ENCODE measurements at regions not wholly inside any gene's neighbourhood (a gene's known extent, or its start where the extent isn't known, plus 50 kb on each side); places are given as distances from the start of the nearest gene placed in this dataset.
"Not testable (repeated sequence)": the region's sequence is repeated elsewhere in the genome, so short reads cannot be mapped to it uniquely, and the experiment has no call there.

GRCh38 chr7:86058649-86059048 lies 585.1 kb upstream of the GRM3 start:
- ATAC-seq (no peak), DNase-seq (no peak)
- Histone ChIP-seq H3K36me3 (ENCODE audit: low read depth) (no peaks in the 10 kb centered on the region), H3K4me1 (ENCODE audit: low read depth) (no peaks in the 10 kb centered on the region), H3K9me3 (peaks cover 55% of the 10 kb centered on the region), H3K4me3 (no peak overlapping the region)
- intact Hi-C loops (cut with DNase I, micrococcal nuclease) = no loop called here
- TF ChIP-seq, protein P1, sequence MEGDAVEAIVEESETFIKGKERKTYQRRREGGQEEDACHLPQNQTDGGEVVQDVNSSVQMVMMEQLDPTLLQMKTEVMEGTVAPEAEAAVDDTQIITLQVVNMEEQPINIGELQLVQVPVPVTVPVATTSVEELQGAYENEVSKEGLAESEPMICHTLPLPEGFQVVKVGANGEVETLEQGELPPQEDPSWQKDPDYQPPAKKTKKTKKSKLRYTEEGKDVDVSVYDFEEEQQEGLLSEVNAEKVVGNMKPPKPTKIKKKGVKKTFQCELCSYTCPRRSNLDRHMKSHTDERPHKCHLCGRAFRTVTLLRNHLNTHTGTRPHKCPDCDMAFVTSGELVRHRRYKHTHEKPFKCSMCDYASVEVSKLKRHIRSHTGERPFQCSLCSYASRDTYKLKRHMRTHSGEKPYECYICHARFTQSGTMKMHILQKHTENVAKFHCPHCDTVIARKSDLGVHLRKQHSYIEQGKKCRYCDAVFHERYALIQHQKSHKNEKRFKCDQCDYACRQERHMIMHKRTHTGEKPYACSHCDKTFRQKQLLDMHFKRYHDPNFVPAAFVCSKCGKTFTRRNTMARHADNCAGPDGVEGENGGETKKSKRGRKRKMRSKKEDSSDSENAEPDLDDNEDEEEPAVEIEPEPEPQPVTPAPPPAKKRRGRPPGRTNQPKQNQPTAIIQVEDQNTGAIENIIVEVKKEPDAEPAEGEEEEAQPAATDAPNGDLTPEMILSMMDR (IDR thresholded peaks at IDR 0.05) = no peak

DNA sequence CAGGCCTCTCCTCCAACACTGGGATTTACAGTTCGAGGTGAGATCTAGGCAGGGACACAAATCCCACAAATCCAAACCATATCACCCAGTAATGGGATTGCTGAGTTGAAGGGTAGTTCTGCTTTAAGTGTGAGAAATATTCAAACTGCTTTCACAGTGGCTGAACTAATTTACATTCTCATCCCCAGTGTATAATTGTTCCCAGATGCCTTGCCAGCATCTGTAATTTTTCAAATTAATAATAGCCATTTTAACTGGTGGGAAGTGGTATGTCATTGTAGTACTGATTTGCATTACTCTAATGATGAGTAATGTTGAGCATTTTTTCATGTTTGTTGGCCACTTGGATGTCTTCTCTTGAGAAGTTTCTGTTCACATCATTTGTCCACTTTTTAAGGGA lies 592.8 kb upstream of the GRM3 start:
- DNase-seq = no peak
- Histone ChIP-seq H3K36me3 (ENCODE audit: low read depth) (no peaks in the 10 kb centered on the region), H3K9me3 (peaks cover 4% of the 10 kb centered on the region), H3K4me1 (ENCODE audit: low read depth) (no peaks in the 10 kb centered on the region), H3K4me3 (no peak overlapping the region)
- no peak for ATAC-seq
- intact Hi-C loops (cut with DNase I, micrococcal nuclease) = no loop called here
- TF ChIP-seq, protein P1 (IDR thresholded peaks at IDR 0.05) = no peak

DNA sequence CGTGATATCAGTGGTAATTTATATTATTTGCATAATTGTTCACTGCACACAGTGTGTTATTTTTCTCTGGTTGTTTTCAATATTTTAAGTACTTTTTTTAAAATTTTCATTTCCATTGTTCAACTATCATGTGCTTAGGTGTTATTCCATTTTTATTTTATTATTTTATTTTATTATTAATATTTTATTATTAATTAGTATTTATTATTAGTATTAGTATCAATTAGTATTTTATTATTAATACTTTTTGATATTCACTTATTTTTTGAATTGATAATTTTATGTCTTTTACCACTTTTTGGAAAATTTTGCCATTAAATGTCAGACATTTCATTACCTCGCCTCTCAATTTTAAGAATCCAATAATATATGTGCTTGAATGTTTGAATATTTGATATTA lies 593.8 kb upstream of the GRM3 start:
- DNase-seq = no peak
- Histone ChIP-seq H3K9me3 (peaks cover 2% of the 10 kb centered on the region), H3K4me3 (no peak overlapping the region), H3K36me3 (ENCODE audit: low read depth) (no peaks in the 10 kb centered on the region), H3K4me1 (ENCODE audit: low read depth) (no peaks in the 10 kb centered on the region)
- TF ChIP-seq, protein P1 (IDR thresholded peaks at IDR 0.05) = no peak
- no peak for ATAC-seq
- intact Hi-C loops (cut with DNase I, micrococcal nuclease) = no loop called here

- H3K9me3 ChIP-seq; ATAC-seq; DNase-seq; H3K4me1 ChIP-seq (ENCODE audit: low read depth); H3K4me3 ChIP-seq; H3K36me3 ChIP-seq (ENCODE audit: low read depth); intact Hi-C loops (cut with DNase I, micrococcal nuclease): not testable (repeated sequence)
Observed at GRCh38 chr7:86045197-86045596, 598.5 kb upstream of the GRM3 start.

DNA sequence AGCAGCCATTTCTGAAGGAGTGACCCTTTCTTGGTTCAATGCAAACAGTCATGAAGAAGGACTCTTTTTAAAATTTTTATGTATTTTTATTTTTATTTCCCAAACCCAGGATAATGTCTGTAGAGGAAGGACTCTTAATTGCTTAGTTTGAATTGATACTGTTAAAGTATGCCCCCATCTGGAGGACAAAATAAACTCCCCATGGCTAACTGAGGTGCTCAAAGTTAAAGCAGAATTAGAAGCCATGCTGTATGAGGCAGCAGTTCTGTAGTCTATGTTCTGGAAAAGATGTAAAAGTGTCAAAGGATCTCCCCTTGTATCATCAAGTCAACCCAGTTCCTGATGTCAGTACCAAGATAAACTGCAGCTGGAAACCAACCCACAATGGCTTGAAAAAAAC lies 617.9 kb upstream of the GRM3 start:
- H3K36me3 ChIP-seq (ENCODE audit: low read depth) = no peaks in the 10 kb centered on the region
- H3K4me1 ChIP-seq (ENCODE audit: low read depth) = no peaks in the 10 kb centered on the region
- DNase-seq (no peak), ATAC-seq (no peak)
- H3K9me3 ChIP-seq = no peaks in the 10 kb centered on the region
- TF ChIP-seq, protein P1 (IDR thresholded peaks at IDR 0.05) = no peak
- intact Hi-C loops (cut with DNase I, micrococcal nuclease) = no loop called here
- no peak overlapping the region for H3K4me3 ChIP-seq

DNA sequence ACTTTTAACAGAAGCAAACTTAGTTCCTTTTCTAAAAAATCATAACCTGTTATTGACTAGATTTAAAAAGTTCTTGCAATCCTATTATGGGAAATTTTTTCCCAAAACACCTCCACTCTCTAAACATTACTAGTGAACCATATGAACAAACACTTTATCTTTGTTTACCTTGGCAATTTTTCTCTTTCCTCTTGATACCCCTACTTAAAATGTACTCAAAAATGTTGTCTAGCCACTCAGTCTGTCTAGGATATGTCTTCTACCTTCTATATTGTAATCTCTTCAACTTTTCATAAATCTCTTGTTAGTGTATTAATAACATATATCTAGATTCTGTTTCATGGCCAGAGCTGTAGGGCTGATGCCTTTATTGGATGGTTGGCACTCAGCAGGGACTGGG lies 630.0 kb upstream of the GRM3 start:
- Histone ChIP-seq H3K9me3 (no peaks in the 10 kb centered on the region), H3K4me1 (ENCODE audit: low read depth) (no peaks in the 10 kb centered on the region), H3K36me3 (ENCODE audit: low read depth) (no peaks in the 10 kb centered on the region), H3K4me3 (no peak overlapping the region)
- intact Hi-C loops (cut with DNase I, micrococcal nuclease) = no loop called here
- TF ChIP-seq, protein P1 (IDR thresholded peaks at IDR 0.05) = no peak
- DNase-seq (no peak), ATAC-seq (no peak)
